GM12878 (cell line): ENCODE measurements at regions not wholly inside any gene's neighbourhood (a gene's known extent, or its start where the extent isn't known, plus 50 kb on each side); places are given as distances from the start of the nearest gene placed in this dataset.

Experiments used
- ATAC-seq: fragments of 200-7000 bp; cut with Tn5 transposase; 3 replicates; pipeline ENCODE4 v1.9.1; 2020; ENCODE audit warnings: mild to moderate bottlenecking, moderate library complexity
- BruUV-seq: library from RNA; stranded (reverse); fragments of 400-500 nt; replicated peaks from 2 replicates; lab custom pipeline; 2021; lab: Mats Ljungman, UMichigan
- CTCF ChIA-PET: fragments of 300-600 bp; sonication (Branson Sonifier 250); formaldehyde crosslinking; extraction: SDS; loops from one replicate; lab custom pipeline; 2021; ENCODE audit warnings: inconsistent platforms; lab: Yijun Ruan, JAX
- POLR2A ChIA-PET: fragments of 350-600 bp; formaldehyde crosslinking; extraction: SDS; loops from one replicate; lab custom pipeline; 2021; ENCODE audit warnings: inconsistent platforms; lab: Charles Lee
- RAD21 ChIA-PET: fragments of 300-600 bp; sonication (Branson Sonifier 250); formaldehyde crosslinking; loops from one replicate; lab custom pipeline; 2023; ENCODE audit warnings: antibody characterized with exemption; ENCODE audit not compliant: unreplicated experiment; lab: Charles Lee
- SMC1A ChIA-PET: fragments of 300-600 bp; sonication (Branson Sonifier 250); formaldehyde crosslinking; loops from one replicate; lab custom pipeline; 2023; ENCODE audit not compliant: unreplicated experiment, uncharacterized antibody; lab: Charles Lee
- DNase-seq: peaks from one replicate; pipeline ENCODE4 v3.0.0-alpha.2; 2011; ENCODE audit warnings: low read depth, low spot score
- FAIRE-seq: peaks from 3 replicates; lab custom pipeline; 2011; peaks lifted over from hg19 to GRCh38; lab: Jason Lieb, UNC
- H2AFZ ChIP-seq: 2 replicates; pipeline ENCODE4 v1.6.0; 2011; ENCODE audit warnings: low read depth, low read length, control low read depth; ENCODE audit not compliant: control insufficient read depth
- H3K27ac ChIP-seq: 2 replicates; pipeline ENCODE4 v1.5.1; 2011; ENCODE audit warnings: control low read depth; ENCODE audit not compliant: control insufficient read depth, insufficient read depth
- H3K27me3 ChIP-seq, 2 experiments: replicated peaks in 1 of 2; 2 replicates each; pipeline versions ENCODE4 v1.6.0 to v1.6.1; 2011; ENCODE audit warnings: low read length in 1 of 2; ENCODE audit not compliant: control insufficient read depth in 2 of 2, insufficient read depth in 2 of 2
- H3K36me3 ChIP-seq, 2 experiments: 2 replicates each; pipeline ENCODE4 v1.5.1; 2011; ENCODE audit warnings: low read length in 1 of 2; ENCODE audit not compliant: control insufficient read depth in 2 of 2, insufficient read depth in 2 of 2
- H3K4me1 ChIP-seq: 2 replicates; pipeline ENCODE4 v1.6.1; 2011; ENCODE audit warnings: mild to moderate bottlenecking, low read length, moderate library complexity, mixed read lengths; ENCODE audit not compliant: control insufficient read depth, insufficient read depth
- H3K4me2 ChIP-seq: 2 replicates; pipeline ENCODE4 v1.6.0; 2011; ENCODE audit warnings: control low read depth; ENCODE audit not compliant: control insufficient read depth, insufficient read depth
- H3K4me3 ChIP-seq: fragments of 200-600 bp; sonication (generic); 2 replicates; pipeline ENCODE4 v1.5.1; 2016
- H3K79me2 ChIP-seq: 2 replicates; pipeline ENCODE4 v1.6.0; 2011; ENCODE audit warnings: low read length; ENCODE audit not compliant: control insufficient read depth, insufficient read depth
- H3K9ac ChIP-seq: 2 replicates; pipeline ENCODE4 v1.8.0; 2011; ENCODE audit warnings: low read length, control low read depth, mixed read lengths; ENCODE audit not compliant: control insufficient read depth, insufficient read depth
- H3K9me3 ChIP-seq: replicated peaks from 3 replicates; pipeline ENCODE4 v1.5.1; 2011; ENCODE audit warnings: mild to moderate bottlenecking, low read length; ENCODE audit not compliant: control insufficient read depth, insufficient read depth
- H4K20me1 ChIP-seq: 2 replicates; pipeline ENCODE4 v1.6.0; 2011; ENCODE audit not compliant: control insufficient read depth, insufficient read depth
- BCL11A ChIP-seq: IDR thresholded peaks from 2 replicates; pipeline ENCODE4 v1.6.1; 2011; ENCODE audit warnings: low read depth, low read length
- ETV6 ChIP-seq, 2 experiments: fragments of 450-650 bp in 1 of 2; IDR thresholded peaks in 1 of 2; conservative IDR thresholded peaks in 1 of 2; 2 replicates each; pipeline ENCODE4 v1.6.1; 2014; ENCODE audit warnings: antibody characterized with exemption in 1 of 2, borderline replicate concordance in 1 of 2, low read depth in 1 of 2, mild to moderate bottlenecking in 1 of 2, moderate library complexity in 1 of 2
- EZH2 ChIP-seq: IDR thresholded peaks from 2 replicates; pipeline ENCODE4 v1.6.1; 2012; ENCODE audit warnings: low read depth, mild to moderate bottlenecking, control low read depth, inconsistent platforms, low read length, borderline replicate concordance; ENCODE audit not compliant: control insufficient read depth
- NR2F1 ChIP-seq: fragments of 450-650 bp; conservative IDR thresholded peaks from 2 replicates; pipeline ENCODE4 v1.6.1; 2017; ENCODE audit warnings: mild to moderate bottlenecking
- PAX8 ChIP-seq: fragments of 450-650 bp; IDR thresholded peaks from 2 replicates; pipeline ENCODE4 v1.6.1; 2017; ENCODE audit warnings: mild to moderate bottlenecking, moderate library complexity
- RUNX3 ChIP-seq: IDR thresholded peaks from 2 replicates; pipeline ENCODE4 v1.6.1; 2012; ENCODE audit warnings: low read length, inconsistent platforms
- SRF ChIP-seq, 2 experiments: IDR thresholded peaks; 2 replicates each; pipeline ENCODE4 v1.6.1; 2011; ENCODE audit warnings: low read depth in 2 of 2, low read length in 2 of 2, mild to moderate bottlenecking in 1 of 2, moderate library complexity in 1 of 2
- TCF7 ChIP-seq: IDR thresholded peaks from 2 replicates; pipeline ENCODE4 v1.6.1; 2014; ENCODE audit warnings: antibody characterized with exemption, borderline replicate concordance
- ZNF687 ChIP-seq: fragments of 450-650 bp; IDR thresholded peaks from 2 replicates; pipeline ENCODE4 v1.6.1; 2017; ENCODE audit warnings: mild to moderate bottlenecking, moderate library complexity
- WGBS: methylation state at CpG from one replicate; pipeline ENCODE4 v1.1.6; 2016; ENCODE audit warnings: low lambda C conversion rate; ENCODE audit not compliant: insufficient replicate concordance, insufficient coverage; ENCODE audit errors: missing lambda C conversion rate; 5-methylcytosine and 5-hydroxymethylcytosine counted together
- in situ Hi-C: fragments of 300-500 bp; cut with MboI; formaldehyde crosslinking; loops from 9 replicates; pipeline ENCODE4 v1.14.3; 2018; ENCODE audit warnings: mixed read lengths
- intact Hi-C: fragments of 100-400 bp; cut with micrococcal nuclease; formaldehyde crosslinking; loops from one replicate; pipeline ENCODE4 v1.14.2; 2022; ENCODE audit not compliant: unreplicated experiment

- 0% methylated on average over 2 of the region's 2 CpGs for WGBS
- no peak for ATAC-seq
- H4K20me1 ChIP-seq, result no peaks in the 10 kb centered on the region
- intact Hi-C loops, result no loop called here
- H3K27me3 ChIP-seq, result no peaks in the 10 kb centered on the region
- H3K4me2 ChIP-seq, result no peak overlapping the region
- no peak overlapping the region for H3K4me3 ChIP-seq
- ChIA-PET POLR2A (no interaction called here), SMC1A (no interaction called here), CTCF (no interaction called here), RAD21 (no interaction called here)
- H2AFZ ChIP-seq, result no peak overlapping the region
- no TSS peak for BruUV-seq
- no peak for FAIRE-seq
- in situ Hi-C loops, result no loop called here
- DNase-seq, result no peak
- H3K4me1 ChIP-seq, result no peaks in the 10 kb centered on the region
- H3K9ac ChIP-seq, result no peak overlapping the region
- no peak overlapping the region for H3K27ac ChIP-seq
- no peaks in the 10 kb centered on the region for H3K36me3 ChIP-seq
- no peak for TF ChIP-seq SRF (IDR thresholded peaks at IDR 0.05; ENCODE audit: low read depth in 2 of 2, low read length in 2 of 2)
- TF ChIP-seq PAX8, result no peak
- TF ChIP-seq BCL11A, result no peak
- no peak for TF ChIP-seq ZNF687
- TF ChIP-seq ETV6 (conservative IDR thresholded peaks at IDR 0.05 in 1 of 2, IDR thresholded peaks at IDR 0.05 in 1 of 2; ENCODE audit: borderline replicate concordance in 1 of 2, low read depth in 1 of 2), result no peak
- no peak for TF ChIP-seq RUNX3
- TF ChIP-seq NR2F1, result no peak
- TF ChIP-seq EZH2, result no peak
- no peak for TF ChIP-seq TCF7
- no peaks in the 10 kb centered on the region; the same call in 2 of the 3 replicates for H3K9me3 ChIP-seq
- H3K79me2 ChIP-seq, result no peaks in the 10 kb centered on the region
Measured at GRCh38 chr2:150284116-150284515, 203.4 kb downstream of the RND3 start.
